ENCODE measurements at regions not wholly inside any gene's neighbourhood (a gene's known extent, or its start where the extent isn't known, plus 50 kb on each side); places are given as distances from the start of the nearest gene placed in this dataset.

DNA sequence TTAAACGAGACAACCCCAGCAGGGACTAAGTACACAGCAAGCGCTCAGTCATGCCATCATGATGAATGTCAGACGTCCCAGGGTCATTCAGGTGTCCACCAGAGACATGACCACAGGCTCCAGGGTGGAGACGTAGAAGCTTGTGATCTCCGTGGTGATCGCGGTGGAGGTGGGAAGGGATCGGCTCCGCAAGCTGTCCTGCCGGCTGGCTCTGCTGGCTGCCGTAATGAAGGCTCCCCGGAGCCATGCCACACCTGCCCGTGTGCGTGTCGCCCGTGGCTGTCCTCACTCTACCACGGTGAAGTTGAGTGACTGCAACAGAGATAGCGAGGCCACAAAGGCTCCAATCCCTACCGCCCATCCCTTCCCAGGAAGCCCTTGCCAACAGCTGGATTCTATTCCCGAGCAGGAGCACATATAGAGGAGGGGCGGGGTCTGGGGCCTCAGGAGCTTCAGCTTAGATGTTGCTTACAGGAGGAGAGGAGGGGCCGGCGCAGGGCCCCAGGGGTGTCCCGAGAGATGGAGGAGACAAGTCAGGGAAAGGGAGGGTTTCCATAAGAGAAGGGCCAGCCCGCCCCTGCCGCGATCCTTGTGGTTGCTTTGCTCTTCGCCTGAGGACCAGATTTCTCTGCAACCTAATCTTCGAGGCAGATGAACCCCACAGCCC, 332.6 kb upstream of the SFSWAP start:
- Histone ChIP-seq H2AFZ (ENCODE audit: low read length) (no peak overlapping the region), H3K9me2 (replicated peaks; ENCODE audit: insufficient read depth, low read length) (no peaks in the 10 kb centered on the region), H3K79me2 (ENCODE audit: low read length) (no peaks in the 10 kb centered on the region), H4K20me1 (ENCODE audit: insufficient read depth, low read depth, low read length) (peaks cover 5% of the 10 kb centered on the region; the same call in 1 of the 2 replicates), H3K9ac (ENCODE audit: low read length) (no peak overlapping the region), H3K4me1 (ENCODE audit: low read length) (no peaks in the 10 kb centered on the region), H3K36me3 (ENCODE audit: insufficient read depth, low read length) (no peaks in the 10 kb centered on the region), H3K27me3 (ENCODE audit: low read length) (no peaks in the 10 kb centered on the region), H3K4me2 (ENCODE audit: low read depth, low read length, poor library complexity, severe bottlenecking) (no peak overlapping the region), H3K4me3 (ENCODE audit: low read length) (no peak overlapping the region), H3K27ac (ENCODE audit: low read length) (no peak overlapping the region), H3K9me3 (ENCODE audit: low read length) (no peaks in the 10 kb centered on the region)
- DNase-seq: no peak

- no peaks in the 10 kb centered on the region for H3K27me3 ChIP-seq (ENCODE audit: low read length)
- H3K9me2 ChIP-seq (replicated peaks; ENCODE audit: insufficient read depth, low read length): no peaks in the 10 kb centered on the region
- H4K20me1 ChIP-seq (ENCODE audit: insufficient read depth, low read depth, low read length): peaks cover 5% of the 10 kb centered on the region; the same call in 1 of the 2 replicates
- no peak overlapping the region for H2AFZ ChIP-seq (ENCODE audit: low read length)
- no peak overlapping the region for H3K4me3 ChIP-seq (ENCODE audit: low read length)
- H3K4me2 ChIP-seq (ENCODE audit: low read depth, low read length, poor library complexity, severe bottlenecking): no peak overlapping the region
- no peaks in the 10 kb centered on the region for H3K9me3 ChIP-seq (ENCODE audit: low read length)
- H3K36me3 ChIP-seq (ENCODE audit: insufficient read depth, low read length): no peaks in the 10 kb centered on the region
- H3K9ac ChIP-seq (ENCODE audit: low read length): no peak overlapping the region
- DNase-seq: no peak
- H3K4me1 ChIP-seq (ENCODE audit: low read length): no peaks in the 10 kb centered on the region
- no peak overlapping the region for H3K27ac ChIP-seq (ENCODE audit: low read length)
- H3K79me2 ChIP-seq (ENCODE audit: low read length): no peaks in the 10 kb centered on the region
Observed at GRCh38 chr12:131378861-131379665, 331.8 kb upstream of the SFSWAP start.

- Histone ChIP-seq H4K20me1 (ENCODE audit: insufficient read depth, low read depth, low read length) (peaks cover 5% of the 10 kb centered on the region; the same call in 1 of the 2 replicates), H3K4me1 (ENCODE audit: low read length) (no peaks in the 10 kb centered on the region), H3K9me3 (ENCODE audit: low read length) (no peaks in the 10 kb centered on the region), H3K79me2 (ENCODE audit: low read length) (no peaks in the 10 kb centered on the region), H3K36me3 (ENCODE audit: insufficient read depth, low read length) (no peaks in the 10 kb centered on the region), H3K4me2 (ENCODE audit: low read depth, low read length, poor library complexity, severe bottlenecking) (no peak overlapping the region), H3K9me2 (replicated peaks; ENCODE audit: insufficient read depth, low read length) (no peaks in the 10 kb centered on the region), H3K27me3 (ENCODE audit: low read length) (no peaks in the 10 kb centered on the region), H3K9ac (ENCODE audit: low read length) (no peak overlapping the region), H3K27ac (ENCODE audit: low read length) (no peak overlapping the region), H2AFZ (ENCODE audit: low read length) (no peak overlapping the region), H3K4me3 (ENCODE audit: low read length) (no peak overlapping the region)
- DNase-seq: no peak
Observed at GRCh38 chr12:131379738-131380137, 331.2 kb upstream of the SFSWAP start.

DNA sequence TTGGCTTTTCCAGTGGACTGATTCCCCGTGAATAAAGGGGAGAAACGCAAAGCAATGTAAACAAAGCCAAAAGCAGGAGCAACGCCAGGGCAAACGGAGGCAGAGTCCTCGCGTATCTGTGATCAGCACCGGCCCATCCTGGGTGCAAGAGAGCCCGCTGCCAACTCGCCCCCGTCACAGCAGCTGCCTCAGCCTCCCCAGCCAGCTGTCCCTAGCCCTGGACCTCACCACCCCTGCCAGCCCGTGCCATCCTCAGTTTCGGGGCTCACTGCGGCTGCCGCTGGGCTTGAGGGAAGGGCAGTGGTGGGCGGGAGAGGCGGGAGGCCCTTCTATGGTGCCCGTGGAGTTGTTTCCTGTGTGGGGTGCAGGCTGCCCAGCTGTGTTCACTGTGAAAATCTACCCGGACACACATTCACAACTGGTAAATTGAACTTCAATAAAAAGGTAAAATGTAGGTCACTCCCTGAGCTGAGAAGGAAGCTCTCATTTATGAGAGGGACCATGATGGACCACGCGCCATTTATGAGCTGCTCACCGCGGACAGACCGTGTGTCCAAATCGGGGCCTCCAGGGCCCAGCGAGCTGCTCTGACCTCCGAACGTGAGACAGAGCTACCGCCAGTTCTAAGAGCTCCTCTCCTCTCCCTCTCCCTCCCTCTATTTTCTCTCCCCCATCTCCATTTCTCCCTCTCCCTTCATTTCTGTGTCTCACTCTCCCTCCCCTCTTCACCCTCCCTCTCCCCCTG, 330.5 kb upstream of the SFSWAP start:
- H3K9me3 ChIP-seq (ENCODE audit: low read length): no peaks in the 10 kb centered on the region
- no peak for DNase-seq
- H3K9me2 ChIP-seq (replicated peaks; ENCODE audit: insufficient read depth, low read length): no peaks in the 10 kb centered on the region
- H2AFZ ChIP-seq (ENCODE audit: low read length): no peak overlapping the region
- no peak overlapping the region for H3K9ac ChIP-seq (ENCODE audit: low read length)
- no peak overlapping the region for H3K27ac ChIP-seq (ENCODE audit: low read length)
- no peak overlapping the region for H3K4me3 ChIP-seq (ENCODE audit: low read length)
- H3K4me2 ChIP-seq (ENCODE audit: low read depth, low read length, poor library complexity, severe bottlenecking): no peak overlapping the region
- peaks cover 5% of the 10 kb centered on the region; the same call in 1 of the 2 replicates for H4K20me1 ChIP-seq (ENCODE audit: insufficient read depth, low read depth, low read length)
- no peaks in the 10 kb centered on the region for H3K27me3 ChIP-seq (ENCODE audit: low read length)
- H3K4me1 ChIP-seq (ENCODE audit: low read length): no peaks in the 10 kb centered on the region
- no peaks in the 10 kb centered on the region for H3K79me2 ChIP-seq (ENCODE audit: low read length)
- no peaks in the 10 kb centered on the region for H3K36me3 ChIP-seq (ENCODE audit: insufficient read depth, low read length)

- Histone ChIP-seq H3K4me2 (ENCODE audit: low read depth, low read length, poor library complexity, severe bottlenecking) (no peak overlapping the region), H3K4me3 (ENCODE audit: low read length) (no peak overlapping the region), H3K79me2 (ENCODE audit: low read length) (no peaks in the 10 kb centered on the region), H3K9ac (ENCODE audit: low read length) (no peak overlapping the region), H3K36me3 (ENCODE audit: insufficient read depth, low read length) (no peaks in the 10 kb centered on the region), H4K20me1 (ENCODE audit: insufficient read depth, low read depth, low read length) (peaks cover 5% of the 10 kb centered on the region; the same call in 1 of the 2 replicates), H3K9me2 (replicated peaks; ENCODE audit: insufficient read depth, low read length) (no peaks in the 10 kb centered on the region), H3K4me1 (ENCODE audit: low read length) (no peaks in the 10 kb centered on the region), H3K27ac (ENCODE audit: low read length) (no peak overlapping the region), H2AFZ (ENCODE audit: low read length) (no peak overlapping the region), H3K9me3 (ENCODE audit: low read length) (no peaks in the 10 kb centered on the region), H3K27me3 (ENCODE audit: low read length) (no peaks in the 10 kb centered on the region)
- DNase-seq: no peak
Observed at GRCh38 chr12:131380965-131381705, 329.8 kb upstream of the SFSWAP start.

- H3K4me2 ChIP-seq (ENCODE audit: low read depth, low read length, poor library complexity, severe bottlenecking): no peak overlapping the region
- H3K79me2 ChIP-seq (ENCODE audit: low read length): no peaks in the 10 kb centered on the region
- no peak overlapping the region for H2AFZ ChIP-seq (ENCODE audit: low read length)
- peaks cover 5% of the 10 kb centered on the region; the same call in 1 of the 2 replicates for H4K20me1 ChIP-seq (ENCODE audit: insufficient read depth, low read depth, low read length)
- H3K27me3 ChIP-seq (ENCODE audit: low read length): no peaks in the 10 kb centered on the region
- no peak for DNase-seq
- no peaks in the 10 kb centered on the region for H3K4me1 ChIP-seq (ENCODE audit: low read length)
- H3K9ac ChIP-seq (ENCODE audit: low read length): no peak overlapping the region
- H3K36me3 ChIP-seq (ENCODE audit: insufficient read depth, low read length): no peaks in the 10 kb centered on the region
- no peaks in the 10 kb centered on the region for H3K9me3 ChIP-seq (ENCODE audit: low read length)
- no peak overlapping the region for H3K4me3 ChIP-seq (ENCODE audit: low read length)
- H3K9me2 ChIP-seq (replicated peaks; ENCODE audit: insufficient read depth, low read length): no peaks in the 10 kb centered on the region
- H3K27ac ChIP-seq (ENCODE audit: low read length): no peak overlapping the region
Observed at GRCh38 chr12:131381716-131382430, 329.0 kb upstream of the SFSWAP start.

DNA sequence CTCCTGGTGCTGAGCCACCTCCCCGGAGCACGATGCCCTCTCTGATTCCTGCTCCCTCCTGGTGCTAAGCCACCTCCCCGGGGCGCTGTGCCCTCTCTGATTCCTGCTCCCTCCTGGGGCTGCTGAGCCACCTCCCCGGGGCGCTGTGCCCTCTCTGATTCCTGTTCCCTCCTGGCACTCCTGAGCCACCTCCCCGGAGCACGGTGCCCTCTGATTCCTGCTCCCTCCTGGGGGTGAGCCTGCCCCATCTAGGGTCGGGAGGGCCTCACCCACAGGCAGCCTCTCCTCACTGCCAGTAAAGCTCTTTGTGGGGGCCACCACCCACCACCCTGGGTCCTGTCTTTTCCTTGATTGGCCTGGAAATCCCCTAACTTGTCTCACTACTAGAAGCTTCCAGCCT, 327.6 kb upstream of the SFSWAP start:
- H3K9me2 ChIP-seq (replicated peaks; ENCODE audit: insufficient read depth, low read length): no peaks in the 10 kb centered on the region
- H3K9me3 ChIP-seq (ENCODE audit: low read length): no peaks in the 10 kb centered on the region
- no peak overlapping the region for H3K9ac ChIP-seq (ENCODE audit: low read length)
- H3K27me3 ChIP-seq (ENCODE audit: low read length): no peaks in the 10 kb centered on the region
- no peak overlapping the region for H2AFZ ChIP-seq (ENCODE audit: low read length)
- no peaks in the 10 kb centered on the region for H3K79me2 ChIP-seq (ENCODE audit: low read length)
- H4K20me1 ChIP-seq (ENCODE audit: insufficient read depth, low read depth, low read length): peaks cover 5% of the 10 kb centered on the region; the same call in 1 of the 2 replicates
- H3K4me1 ChIP-seq (ENCODE audit: low read length): no peaks in the 10 kb centered on the region
- H3K4me3 ChIP-seq (ENCODE audit: low read length): no peak overlapping the region
- no peak overlapping the region for H3K27ac ChIP-seq (ENCODE audit: low read length)
- DNase-seq: no peak
- no peaks in the 10 kb centered on the region for H3K36me3 ChIP-seq (ENCODE audit: insufficient read depth, low read length)
- no peak overlapping the region for H3K4me2 ChIP-seq (ENCODE audit: low read depth, low read length, poor library complexity, severe bottlenecking)

All from Karpas-422 (cell line).